WTC11 (cell line): ENCODE measurements at regions not wholly inside any gene's neighbourhood (a gene's known extent, or its start where the extent isn't known, plus 50 kb on each side); places are given as distances from the start of the nearest gene placed in this dataset.

Source experiments
- ATAC-seq: fragments of 200-7000 bp; cut with Tn5 transposase; 2 replicates; pipeline ENCODE4 v1.10.0; 2021; ENCODE audit warnings: mild to moderate bottlenecking, moderate library complexity
- CTCF ChIA-PET: fragments of 300-600 bp; sonication (Branson Sonifier 250); formaldehyde crosslinking; loops from one replicate; lab custom pipeline; 2021; ENCODE audit warnings: antibody characterized with exemption; lab: Charles Lee
- POLR2A ChIA-PET: fragments of 350-600 bp; sonication (Branson Sonifier 250); formaldehyde crosslinking; loops from one replicate; lab custom pipeline; 2021; ENCODE audit warnings: antibody characterized with exemption; lab: Charles Lee
- DNase-seq: peaks from one replicate; pipeline ENCODE4 v3.0.0; 2021; ENCODE audit warnings: low spot score
- H3K27ac Mint-ChIP-seq: 2 replicates; pipeline ENCODE4 v1.8.0; 2021; ENCODE audit warnings: mixed read lengths
- H3K27me3 Mint-ChIP-seq: 2 replicates; pipeline ENCODE4 v1.8.0; 2021; ENCODE audit warnings: low read depth, mild to moderate bottlenecking, moderate library complexity, mixed read lengths
- H3K36me3 Mint-ChIP-seq: 2 replicates; pipeline ENCODE4 v1.8.0; 2021; ENCODE audit warnings: mixed read lengths
- H3K4me1 Mint-ChIP-seq: 2 replicates; pipeline ENCODE4 v1.8.0; 2022; ENCODE audit warnings: mixed read lengths
- H3K4me3 Mint-ChIP-seq: 2 replicates; pipeline ENCODE4 v1.8.0; 2021; ENCODE audit warnings: mild to moderate bottlenecking, moderate library complexity, mixed read lengths
- H3K9me3 Mint-ChIP-seq: 2 replicates; pipeline ENCODE4 v1.8.0; 2021; ENCODE audit warnings: mixed read lengths
- ATF1 ChIP-seq: sonication (generic); formaldehyde crosslinking; IDR thresholded peaks from 2 replicates; pipeline ENCODE4 v1.8.1; 2023; ENCODE audit warnings: mild to moderate bottlenecking, moderate library complexity, missing genetic modification reagents
- CDX4 ChIP-seq: fragments of 250-450 bp; sonication (Bioruptor Pico); IDR thresholded peaks from 2 replicates; pipeline ENCODE4 v1.9.0; 2021; ENCODE audit warnings: moderate library complexity, mild to moderate bottlenecking, inconsistent platforms, borderline replicate concordance
- E2F5 ChIP-seq: sonication (generic); formaldehyde crosslinking; IDR thresholded peaks from 2 replicates; pipeline ENCODE4 v1.8.1; 2022; ENCODE audit warnings: mild to moderate bottlenecking, moderate library complexity, missing genetic modification reagents
- ELF4 ChIP-seq: sonication (generic); formaldehyde crosslinking; IDR thresholded peaks from 2 replicates; pipeline ENCODE4 v1.8.1; 2022; ENCODE audit warnings: low read depth, mild to moderate bottlenecking, moderate library complexity, missing genetic modification reagents
- FOXP4 ChIP-seq: sonication (generic); formaldehyde crosslinking; IDR thresholded peaks from 2 replicates; pipeline ENCODE4 v1.8.0; 2022; ENCODE audit warnings: mild to moderate bottlenecking, missing genetic modification reagents
- JUN ChIP-seq: sonication (generic); formaldehyde crosslinking; IDR thresholded peaks from 2 replicates; pipeline ENCODE4 v1.8.0; 2023; ENCODE audit warnings: mild to moderate bottlenecking, missing genetic modification reagents
- MAX ChIP-seq: sonication (generic); formaldehyde crosslinking; IDR thresholded peaks from 2 replicates; pipeline ENCODE4 v1.8.0; 2022; ENCODE audit warnings: mild to moderate bottlenecking, missing genetic modification reagents
- MXD4 ChIP-seq: fragments of 250-450 bp; sonication (Bioruptor Pico); IDR thresholded peaks from 2 replicates; pipeline ENCODE4 v1.8.0; 2021; ENCODE audit warnings: mild to moderate bottlenecking, moderate library complexity, borderline replicate concordance
- MYBL2 ChIP-seq: sonication (generic); formaldehyde crosslinking; IDR thresholded peaks from 2 replicates; pipeline ENCODE4 v1.8.1; 2023; ENCODE audit warnings: mild to moderate bottlenecking, moderate library complexity, missing genetic modification reagents
- NFE2L1 ChIP-seq: sonication (generic); formaldehyde crosslinking; IDR thresholded peaks from 2 replicates; pipeline ENCODE4 v1.8.1; 2023; ENCODE audit warnings: missing genetic modification reagents
- NFYB ChIP-seq: sonication (generic); formaldehyde crosslinking; conservative IDR thresholded peaks from 2 replicates; pipeline ENCODE4 v1.8.0; 2022; ENCODE audit warnings: low read depth, missing genetic modification reagents
- RORB ChIP-seq: fragments of 250-450 bp; sonication (Bioruptor Pico); IDR thresholded peaks from 2 replicates; pipeline ENCODE4 v1.9.0; 2021; ENCODE audit warnings: mild to moderate bottlenecking
- ZBTB43 ChIP-seq: sonication (generic); formaldehyde crosslinking; IDR thresholded peaks from 2 replicates; pipeline ENCODE4 v1.8.1; 2023; ENCODE audit warnings: mild to moderate bottlenecking, missing genetic modification reagents
- ZMAT4 ChIP-seq: fragments of 250-450 bp; sonication (Bioruptor Pico); IDR thresholded peaks from 2 replicates; pipeline ENCODE4 v1.9.0; 2021; ENCODE audit warnings: mild to moderate bottlenecking
- ZNF138 ChIP-seq: sonication (generic); formaldehyde crosslinking; conservative IDR thresholded peaks from 2 replicates; pipeline ENCODE4 v1.8.1; 2022; ENCODE audit warnings: mild to moderate bottlenecking, moderate library complexity, missing genetic modification reagents
- ZNF232 ChIP-seq: sonication (generic); formaldehyde crosslinking; IDR thresholded peaks from 2 replicates; pipeline ENCODE4 v1.8.0; 2022; ENCODE audit warnings: mild to moderate bottlenecking, missing genetic modification reagents
- ZNF396 ChIP-seq: fragments of 250-450 bp; sonication (Bioruptor Pico); IDR thresholded peaks from 2 replicates; pipeline ENCODE4 v1.8.0; 2021; ENCODE audit warnings: mild to moderate bottlenecking, moderate library complexity, borderline replicate concordance
- ZNF416 ChIP-seq: fragments of 250-450 bp; sonication (Bioruptor Pico); IDR thresholded peaks from 2 replicates; pipeline ENCODE4 v1.9.0; 2021; ENCODE audit warnings: mild to moderate bottlenecking, inconsistent platforms
- ZNF423 ChIP-seq: fragments of 250-450 bp; sonication (Bioruptor Pico); IDR thresholded peaks from 2 replicates; pipeline ENCODE4 v2.1.2; 2022; ENCODE audit warnings: mild to moderate bottlenecking, moderate library complexity
- ZNF512 ChIP-seq: sonication (generic); formaldehyde crosslinking; IDR thresholded peaks from 2 replicates; pipeline ENCODE4 v1.8.1; 2022; ENCODE audit warnings: missing genetic modification reagents, borderline replicate concordance
- ZNF532 ChIP-seq: fragments of 250-450 bp; sonication (Bioruptor Pico); IDR thresholded peaks from 2 replicates; pipeline ENCODE4 v1.9.0; 2021; ENCODE audit warnings: mild to moderate bottlenecking, borderline replicate concordance
- ZSCAN18 ChIP-seq: fragments of 250-450 bp; sonication (Bioruptor Pico); IDR thresholded peaks from 2 replicates; pipeline ENCODE4 v2.1.2; 2022; ENCODE audit warnings: mild to moderate bottlenecking, moderate library complexity

- TF ChIP-seq ZNF396 (CRISPR knock-in tag), result no peak
- TF ChIP-seq ELF4 (CRISPR knock-in tag), result no peak
- no peak for TF ChIP-seq ZBTB43 (CRISPR knock-in tag)
- TF ChIP-seq E2F5 (CRISPR knock-in tag), result no peak
- TF ChIP-seq CDX4 (CRISPR knock-in tag), result no peak
- no peak for TF ChIP-seq FOXP4 (CRISPR knock-in tag)
- TF ChIP-seq MYBL2 (CRISPR knock-in tag), result no peak
- TF ChIP-seq ZNF138 (CRISPR knock-in tag), result no peak
- TF ChIP-seq ZNF423, result no peak
Measured at GRCh38 chr5:174309131-174309795, 263.8 kb downstream of the NSG2 start (continued).

GRCh38 chr5:174310243-174310642, 264.7 kb downstream of the NSG2 start:
- Mint-ChIP-seq H3K4me1 (peaks cover 11% of the 10 kb centered on the region; the same call in 1 of the 2 replicates), H3K27ac (no peak overlapping the region), H3K9me3 (no peaks in the 10 kb centered on the region), H3K27me3 (peaks cover 22% of the 10 kb centered on the region), H3K4me3 (no peak overlapping the region), H3K36me3 (no peaks in the 10 kb centered on the region)
- ATAC-seq, result no peak
- ChIA-PET CTCF (interaction anchor here (1.0 to 5.4 kb wide), 4 partner anchors 9 to 264 kb away, joined by 3 to 148 read pairs (median 10); partner anchors contain the start of gene NSG2), POLR2A (no interaction called here)
- DNase-seq, result no peak
- no peak for TF ChIP-seq JUN (CRISPR knock-in tag)
- TF ChIP-seq ZMAT4 (CRISPR knock-in tag), result no peak
- TF ChIP-seq ATF1 (CRISPR knock-in tag), result no peak
- TF ChIP-seq ZNF232 (CRISPR knock-in tag), result no peak
- no peak for TF ChIP-seq ZNF416 (CRISPR knock-in tag)
- TF ChIP-seq E2F5 (CRISPR knock-in tag), result no peak
- no peak for TF ChIP-seq MXD4
- no peak for TF ChIP-seq NFYB (CRISPR knock-in tag)
- no peak for TF ChIP-seq MAX (CRISPR knock-in tag)
- no peak for TF ChIP-seq ZNF423
- TF ChIP-seq RORB (CRISPR knock-in tag), result no peak
- TF ChIP-seq NFE2L1 (CRISPR knock-in tag), result no peak
- no peak for TF ChIP-seq ZSCAN18 (CRISPR knock-in tag)
- TF ChIP-seq ZNF532 (CRISPR knock-in tag), result no peak
- no peak for TF ChIP-seq ZNF512 (CRISPR knock-in tag)
